GM13976 (cell line): ENCODE measurements at regions not wholly inside any gene's neighbourhood (a gene's known extent, or its start where the extent isn't known, plus 50 kb on each side); places are given as distances from the start of the nearest gene placed in this dataset.

ENCODE experiments used
- DNase-seq: peaks from one replicate; pipeline ENCODE4 v3.0.0; 2012; ENCODE audit warnings: low spot score
- in situ Hi-C: fragments of 300-500 bp; cut with MboI; formaldehyde crosslinking; loops from one replicate; pipeline ENCODE4 v1.12.0; 2022; ENCODE audit warnings: low sequenced_read_pairs, mixed read lengths, inconsistent platforms; ENCODE audit not compliant: unreplicated experiment
- TF ChIP-seq, protein P1 (sequence below): IDR thresholded peaks from 2 replicates; pipeline ENCODE4 v1.5.1; 2012; ENCODE audit warnings: borderline replicate concordance, mild to moderate bottlenecking; ENCODE audit not compliant: insufficient read depth; ENCODE audit errors: extremely low read depth, missing control alignments, control extremely low read depth

DNA sequence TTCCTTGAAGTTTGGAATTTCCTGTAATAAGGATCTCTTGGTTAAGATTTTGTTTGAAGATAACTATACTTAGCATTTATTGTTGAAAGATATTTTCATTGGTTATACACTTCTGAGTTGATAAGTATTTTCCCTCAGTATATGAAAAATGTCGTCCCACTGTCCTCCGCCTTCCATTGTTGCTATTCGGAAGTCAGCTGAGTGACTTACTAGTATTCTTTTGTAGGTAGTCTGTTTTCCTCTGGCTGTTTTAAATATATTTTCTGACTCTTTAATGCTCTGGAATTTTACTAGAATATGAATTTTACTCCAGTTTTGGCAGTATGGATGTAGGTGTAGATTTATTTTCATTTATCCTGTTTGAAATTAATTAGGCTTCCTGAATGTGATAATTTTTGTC lies 498.7 kb upstream of the NFIA start:
- DNase-seq = no peak
- in situ Hi-C loops = no loop called here
- TF ChIP-seq, protein P1, sequence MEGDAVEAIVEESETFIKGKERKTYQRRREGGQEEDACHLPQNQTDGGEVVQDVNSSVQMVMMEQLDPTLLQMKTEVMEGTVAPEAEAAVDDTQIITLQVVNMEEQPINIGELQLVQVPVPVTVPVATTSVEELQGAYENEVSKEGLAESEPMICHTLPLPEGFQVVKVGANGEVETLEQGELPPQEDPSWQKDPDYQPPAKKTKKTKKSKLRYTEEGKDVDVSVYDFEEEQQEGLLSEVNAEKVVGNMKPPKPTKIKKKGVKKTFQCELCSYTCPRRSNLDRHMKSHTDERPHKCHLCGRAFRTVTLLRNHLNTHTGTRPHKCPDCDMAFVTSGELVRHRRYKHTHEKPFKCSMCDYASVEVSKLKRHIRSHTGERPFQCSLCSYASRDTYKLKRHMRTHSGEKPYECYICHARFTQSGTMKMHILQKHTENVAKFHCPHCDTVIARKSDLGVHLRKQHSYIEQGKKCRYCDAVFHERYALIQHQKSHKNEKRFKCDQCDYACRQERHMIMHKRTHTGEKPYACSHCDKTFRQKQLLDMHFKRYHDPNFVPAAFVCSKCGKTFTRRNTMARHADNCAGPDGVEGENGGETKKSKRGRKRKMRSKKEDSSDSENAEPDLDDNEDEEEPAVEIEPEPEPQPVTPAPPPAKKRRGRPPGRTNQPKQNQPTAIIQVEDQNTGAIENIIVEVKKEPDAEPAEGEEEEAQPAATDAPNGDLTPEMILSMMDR = no peak

DNA sequence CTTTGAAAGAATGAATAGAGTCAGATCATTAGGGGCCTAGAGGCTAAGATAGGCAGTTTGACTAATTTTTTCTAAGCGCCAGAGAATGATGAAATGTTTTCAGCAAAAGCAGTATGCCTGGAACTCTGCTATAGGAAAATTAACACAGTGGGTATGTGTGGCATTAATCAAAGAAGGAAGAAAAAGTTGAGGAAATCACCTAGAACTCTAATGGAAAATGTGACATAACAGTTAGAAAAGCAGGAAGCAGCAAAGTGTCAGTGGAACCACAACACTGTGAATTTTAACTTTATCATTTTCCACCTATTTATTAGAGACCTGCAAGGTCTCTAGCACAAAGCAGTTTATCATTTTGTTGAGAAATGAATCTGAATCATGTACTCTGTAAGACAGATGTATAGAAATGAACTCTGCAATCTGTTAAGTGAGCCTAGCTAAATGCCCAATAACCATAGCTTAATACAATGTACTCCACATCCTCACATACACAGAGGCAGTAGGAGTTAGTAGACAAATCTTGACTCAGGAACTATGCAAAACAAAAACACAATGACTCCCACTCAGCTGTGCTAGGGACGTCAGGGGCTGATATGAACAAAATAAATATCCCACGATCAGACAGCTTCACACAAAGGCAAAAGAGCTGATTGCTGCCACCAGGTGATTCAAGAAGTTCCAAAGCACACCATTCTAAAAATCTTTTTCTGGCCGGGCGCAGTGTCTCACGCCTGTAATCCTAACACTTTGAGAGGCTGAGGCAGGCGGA lies 500.7 kb upstream of the NFIA start:
- in situ Hi-C loops = no loop called here
- TF ChIP-seq, protein P1 = no peak
- no peak for DNase-seq

DNA sequence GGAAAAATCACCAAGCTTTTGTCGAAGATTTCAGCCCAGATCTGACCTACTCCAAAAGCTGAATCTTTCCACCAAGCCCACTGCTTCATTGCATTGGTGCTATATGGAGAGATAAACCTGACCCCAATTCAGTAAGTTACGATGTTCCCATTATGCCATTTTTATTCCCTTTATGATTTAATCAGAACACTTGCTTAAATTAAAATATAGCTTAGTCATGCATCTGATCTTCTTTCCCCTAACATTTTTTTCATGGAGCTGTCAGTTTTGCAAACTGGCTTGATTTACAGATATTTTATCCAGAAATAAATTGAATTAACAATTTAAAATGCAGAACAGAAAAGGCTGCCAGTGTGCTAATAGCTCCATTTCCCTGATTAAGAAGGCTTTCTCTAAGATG lies 503.5 kb upstream of the C1orf87 start:
- in situ Hi-C loops = no loop called here
- TF ChIP-seq, protein P1 = no peak
- no peak for DNase-seq

DNA sequence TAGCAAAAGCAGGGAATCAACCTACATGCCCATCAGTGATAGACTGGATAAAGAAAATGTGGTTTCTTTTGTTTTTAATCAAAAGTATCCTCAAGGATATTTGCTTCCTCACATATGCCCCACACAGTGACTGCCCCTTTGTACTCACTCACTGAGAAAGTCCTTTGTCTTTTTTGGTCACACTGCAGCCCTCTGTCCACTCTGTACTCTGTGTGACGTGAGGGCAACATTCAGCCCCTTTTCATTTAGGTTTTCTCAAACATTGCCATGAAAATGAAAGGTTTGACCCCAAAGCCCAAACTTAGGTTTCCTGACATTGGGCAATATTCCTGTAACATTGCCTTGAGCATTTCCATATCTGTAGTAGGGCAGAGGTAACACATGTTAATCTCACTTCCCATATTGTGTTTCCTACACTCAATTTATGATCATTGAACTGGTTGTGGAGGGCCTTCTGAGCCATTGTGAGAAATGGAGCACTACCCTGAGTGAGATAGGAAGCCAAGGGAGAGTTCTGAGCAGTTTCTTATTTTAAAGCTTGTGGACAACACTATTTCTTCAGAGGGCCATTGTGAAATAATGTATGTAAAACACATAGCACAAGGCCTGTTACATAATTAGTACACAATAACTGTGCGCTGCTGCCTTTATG lies 501.9 kb upstream of the C1orf87 start:
- in situ Hi-C loops = no loop called here
- TF ChIP-seq, protein P1 = no peak
- DNase-seq = no peak

DNA sequence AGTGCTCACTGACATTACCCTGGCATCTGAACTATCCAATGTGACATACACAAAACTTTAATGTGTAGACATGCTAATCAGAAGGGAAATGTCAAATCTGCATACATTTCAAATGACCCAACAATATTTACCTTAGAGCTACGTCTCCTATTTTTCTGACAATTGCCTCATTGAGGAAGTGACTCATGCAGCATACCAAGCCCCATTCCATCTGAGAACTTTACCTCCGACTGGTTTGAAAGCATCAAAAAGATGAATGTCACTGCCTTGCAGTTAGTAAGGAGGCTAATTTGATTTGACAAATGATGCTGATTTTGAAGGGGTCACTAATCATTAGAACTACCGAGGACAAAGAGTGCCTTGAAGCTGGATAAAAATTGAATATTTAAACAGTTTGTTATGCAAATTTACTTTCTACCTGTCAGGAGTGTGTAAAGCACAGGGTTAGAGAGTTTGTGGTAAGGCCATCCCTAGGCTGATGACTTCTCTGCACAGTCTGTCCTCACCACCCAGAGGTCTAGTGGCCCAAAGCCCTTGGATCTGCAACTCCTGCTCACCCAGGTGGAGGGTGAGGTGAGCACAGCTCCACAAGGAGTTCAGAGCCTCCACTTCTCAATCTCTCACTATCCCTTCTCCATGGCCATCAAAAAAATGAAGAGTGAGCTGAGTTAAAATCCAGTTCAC lies 500.3 kb upstream of the C1orf87 start:
- in situ Hi-C loops = no loop called here
- TF ChIP-seq, protein P1 = no peak
- no peak for DNase-seq

DNA sequence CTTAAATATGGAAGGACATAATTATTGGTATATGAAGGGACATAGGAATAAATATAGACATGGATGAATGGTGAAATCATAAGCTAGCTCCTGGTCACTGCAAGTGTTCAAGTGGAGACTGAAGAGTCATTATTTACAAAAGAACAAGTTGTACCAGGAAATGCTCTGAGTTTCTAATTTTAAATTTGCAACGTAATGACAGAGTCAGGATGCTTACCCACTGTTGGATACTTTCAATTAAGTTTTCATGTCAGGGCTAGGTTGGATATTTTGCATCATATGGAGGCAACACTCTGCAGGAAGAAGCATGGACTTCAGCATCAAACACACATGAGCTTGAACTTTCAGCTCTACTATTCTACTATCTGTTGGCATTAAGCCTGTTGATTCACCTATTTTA lies 499.6 kb upstream of the C1orf87 start:
- in situ Hi-C loops = no loop called here
- TF ChIP-seq, protein P1 = no peak
- DNase-seq = no peak
